ENCODE measurements at regions not wholly inside any gene's neighbourhood (a gene's known extent, or its start where the extent isn't known, plus 50 kb on each side); places are given as distances from the start of the nearest gene placed in this dataset.
"Not testable (repeated sequence)": the region's sequence is repeated elsewhere in the genome, so short reads cannot be mapped to it uniquely, and the experiment has no call there.

- no peak for DNase-seq
Observed at GRCh38 chr3:163605915-163606314, 1472.4 kb downstream of the SI start.

- DNase-seq = no peak
Observed at GRCh38 chr3:163601426-163601825, 1476.9 kb downstream of the SI start.

- DNase-seq = no peak
Observed at GRCh38 chr3:163587342-163587741, 1491.0 kb downstream of the SI start.

GRCh38 chr3:163582967-163583366, 1495.3 kb downstream of the SI start:
- DNase-seq = no peak

GRCh38 chr3:163577271-163577670, 1501.0 kb downstream of the SI start:
- DNase-seq = no peak

- DNase-seq = no peak
Observed at GRCh38 chr3:163576314-163576713, 1502.0 kb downstream of the SI start.

- DNase-seq = no peak
Observed at GRCh38 chr3:163573324-163573723, 1505.0 kb downstream of the SI start.

- no peak for DNase-seq
Observed at GRCh38 chr3:163572856-163573255, 1505.4 kb downstream of the SI start.

- no peak for DNase-seq
Observed at GRCh38 chr3:163563485-163563884, 1514.8 kb downstream of the SI start.

GRCh38 chr3:163562625-163563024, 1515.7 kb downstream of the SI start:
- no peak for DNase-seq

GRCh38 chr3:163561151-163561550, 1517.1 kb downstream of the SI start:
- no peak for DNase-seq

- no peak for DNase-seq
Observed at GRCh38 chr3:163560459-163560858, 1517.8 kb downstream of the SI start.

- DNase-seq = no peak
Observed at GRCh38 chr3:163556813-163557523, 1521.3 kb downstream of the SI start.

GRCh38 chr3:163555918-163556317, 1522.4 kb downstream of the SI start:
- DNase-seq = no peak

- no peak for DNase-seq
Observed at GRCh38 chr3:163552659-163552966, 1525.7 kb downstream of the SI start.

GRCh38 chr3:163551915-163552658, 1526.2 kb downstream of the SI start:
- DNase-seq = not testable (repeated sequence)

GRCh38 chr3:163548015-163548414, 1530.3 kb downstream of the SI start:
- DNase-seq = no peak

- DNase-seq = no peak
Observed at GRCh38 chr3:163547014-163547685, 1531.1 kb downstream of the SI start.

GRCh38 chr3:163543662-163544061, 1534.6 kb downstream of the SI start:
- no peak for DNase-seq

- DNase-seq = no peak
Observed at GRCh38 chr3:163541629-163542028, 1536.7 kb downstream of the SI start.

GRCh38 chr3:163538387-163538786, 1539.9 kb downstream of the SI start:
- no peak for DNase-seq

- no peak for DNase-seq
Observed at GRCh38 chr3:163533381-163533780, 1544.9 kb downstream of the SI start.

- DNase-seq = no peak
Observed at GRCh38 chr3:163523375-163523774, 1554.9 kb downstream of the SI start.

GRCh38 chr3:163521261-163521660, 1557.0 kb downstream of the SI start:
- DNase-seq = no peak

All from right hindlimb (tissue), 1 donor.